ENCODE measurements at regions not wholly inside any gene's neighbourhood (a gene's known extent, or its start where the extent isn't known, plus 50 kb on each side); places are given as distances from the start of the nearest gene placed in this dataset.

GRCh38 chr13:107289540-107289939 is 721.6 kb upstream of the ARGLU1 start:
- TF ChIP-seq EZH2 (IDR thresholded peaks at IDR 0.05; ENCODE audit: borderline replicate concordance) (no peak), EZH2phosphoT487 (IDR thresholded peaks at IDR 0.05; ENCODE audit: low read depth, severe bottlenecking, unreplicated experiment) (no peak), CTCF (IDR thresholded peaks at IDR 0.05; ENCODE audit: poor library complexity) (no peak)
- Histone ChIP-seq H3K4me1 (ENCODE audit: insufficient read depth) (no peaks in the 10 kb centered on the region), H3K36me3 (replicated peaks; ENCODE audit: insufficient read depth, low read depth) (no peaks in the 10 kb centered on the region), H2AFZ (no peak overlapping the region), H3K9me2 (replicated peaks; ENCODE audit: insufficient read depth) (no peaks in the 10 kb centered on the region), H4K20me1 (ENCODE audit: insufficient read depth, poor library complexity, severe bottlenecking) (no peaks in the 10 kb centered on the region), H3K79me2 (no peaks in the 10 kb centered on the region), H3K4me2 (no peak overlapping the region), H3K4me3 (no peak overlapping the region), H3K27me3 (no peaks in the 10 kb centered on the region), H3K27ac (no peak overlapping the region), H3K9me3 (ENCODE audit: low read depth) (no peaks in the 10 kb centered on the region)
- DNase-seq (ENCODE audit: low spot score), result no peak
- 86% methylated on average over 5 of the region's 5 CpGs for WGBS (ENCODE audit: low lambda C conversion rate, missing lambda C conversion rate)

GRCh38 chr13:107284173-107284572 is 716.2 kb upstream of the ARGLU1 start:
- Histone ChIP-seq H3K36me3 (replicated peaks; ENCODE audit: insufficient read depth, low read depth) (no peaks in the 10 kb centered on the region), H3K4me2 (no peak overlapping the region), H3K9me3 (ENCODE audit: low read depth) (no peaks in the 10 kb centered on the region), H3K27me3 (no peaks in the 10 kb centered on the region), H2AFZ (no peak overlapping the region), H3K27ac (no peak overlapping the region), H4K20me1 (ENCODE audit: insufficient read depth, poor library complexity, severe bottlenecking) (no peaks in the 10 kb centered on the region), H3K9me2 (replicated peaks; ENCODE audit: insufficient read depth) (no peaks in the 10 kb centered on the region), H3K4me3 (no peak overlapping the region), H3K79me2 (no peaks in the 10 kb centered on the region), H3K4me1 (ENCODE audit: insufficient read depth) (no peaks in the 10 kb centered on the region)
- DNase-seq (ENCODE audit: low spot score), result no peak
- no peak for TF ChIP-seq EZH2 (IDR thresholded peaks at IDR 0.05; ENCODE audit: borderline replicate concordance)
- TF ChIP-seq CTCF (IDR thresholded peaks at IDR 0.05; ENCODE audit: poor library complexity), result no peak
- TF ChIP-seq EZH2phosphoT487 (IDR thresholded peaks at IDR 0.05; ENCODE audit: low read depth, severe bottlenecking, unreplicated experiment), result no peak

GRCh38 chr13:107277911-107278310 is 710.0 kb upstream of the ARGLU1 start:
- Histone ChIP-seq H3K27me3 (no peaks in the 10 kb centered on the region), H3K27ac (no peak overlapping the region), H3K9me2 (replicated peaks; ENCODE audit: insufficient read depth) (no peaks in the 10 kb centered on the region), H3K9me3 (ENCODE audit: low read depth) (no peaks in the 10 kb centered on the region), H3K4me1 (ENCODE audit: insufficient read depth) (no peaks in the 10 kb centered on the region), H3K79me2 (no peaks in the 10 kb centered on the region), H3K36me3 (replicated peaks; ENCODE audit: insufficient read depth, low read depth) (no peaks in the 10 kb centered on the region), H3K4me3 (no peak overlapping the region), H2AFZ (no peak overlapping the region), H4K20me1 (ENCODE audit: insufficient read depth, poor library complexity, severe bottlenecking) (no peaks in the 10 kb centered on the region), H3K4me2 (no peak overlapping the region)
- WGBS (ENCODE audit: low lambda C conversion rate, missing lambda C conversion rate), result 87% methylated on average over 6 of the region's 6 CpGs
- no peak for DNase-seq (ENCODE audit: low spot score)
- TF ChIP-seq EZH2phosphoT487 (IDR thresholded peaks at IDR 0.05; ENCODE audit: low read depth, severe bottlenecking, unreplicated experiment) (no peak), CTCF (IDR thresholded peaks at IDR 0.05; ENCODE audit: poor library complexity) (no peak), EZH2 (IDR thresholded peaks at IDR 0.05; ENCODE audit: borderline replicate concordance) (no peak)

GRCh38 chr13:107276936-107277335 is 709.0 kb upstream of the ARGLU1 start:
- Histone ChIP-seq H3K4me3 (no peak overlapping the region), H3K27ac (no peak overlapping the region), H3K4me1 (ENCODE audit: insufficient read depth) (no peaks in the 10 kb centered on the region), H3K9me2 (replicated peaks; ENCODE audit: insufficient read depth) (no peaks in the 10 kb centered on the region), H3K9me3 (ENCODE audit: low read depth) (no peaks in the 10 kb centered on the region), H2AFZ (no peak overlapping the region), H4K20me1 (ENCODE audit: insufficient read depth, poor library complexity, severe bottlenecking) (no peaks in the 10 kb centered on the region), H3K36me3 (replicated peaks; ENCODE audit: insufficient read depth, low read depth) (no peaks in the 10 kb centered on the region), H3K4me2 (no peak overlapping the region), H3K79me2 (no peaks in the 10 kb centered on the region), H3K27me3 (no peaks in the 10 kb centered on the region)
- 90% methylated on average over 2 of the region's 2 CpGs for WGBS (ENCODE audit: low lambda C conversion rate, missing lambda C conversion rate)
- TF ChIP-seq EZH2phosphoT487 (IDR thresholded peaks at IDR 0.05; ENCODE audit: low read depth, severe bottlenecking, unreplicated experiment) (no peak), EZH2 (IDR thresholded peaks at IDR 0.05; ENCODE audit: borderline replicate concordance) (no peak), CTCF (IDR thresholded peaks at IDR 0.05; ENCODE audit: poor library complexity) (no peak)
- no peak for DNase-seq (ENCODE audit: low spot score)

Measured in hepatocyte (in vitro differentiated cells).